ENCODE measurements at regions not wholly inside any gene's neighbourhood (a gene's known extent, or its start where the extent isn't known, plus 50 kb on each side); places are given as distances from the start of the nearest gene placed in this dataset.

GRCh38 chr11:113634940-113635575 is 71.0 kb downstream of the TMPRSS5 start:
- DNase-seq: no peak

- no peak for DNase-seq
These were observed 73.1 kb downstream of the TMPRSS5 start for GRCh38 chr11:113632981-113633380.

GRCh38 chr11:113629562-113629961 is 76.5 kb downstream of the TMPRSS5 start:
- no peak for DNase-seq

- no peak for DNase-seq
These were observed 77.2 kb downstream of the TMPRSS5 start for GRCh38 chr11:113628912-113629311.

- no peak for DNase-seq
These were observed 78.2 kb downstream of the TMPRSS5 start for GRCh38 chr11:113627946-113628345.

GRCh38 chr11:113627297-113627696 is 78.8 kb downstream of the TMPRSS5 start:
- no peak for DNase-seq

- DNase-seq: no peak
These were observed 79.4 kb downstream of the TMPRSS5 start for GRCh38 chr11:113626736-113627135.

GRCh38 chr11:113623114-113623513 is 83.0 kb downstream of the TMPRSS5 start:
- no peak for DNase-seq

- no peak for DNase-seq
These were observed 87.7 kb downstream of the TMPRSS5 start for GRCh38 chr11:113618360-113618759.

- DNase-seq: no peak
These were observed 90.3 kb downstream of the TMPRSS5 start for GRCh38 chr11:113615773-113616172.

- no peak for DNase-seq
These were observed 91.0 kb downstream of the TMPRSS5 start for GRCh38 chr11:113615098-113615497.

GRCh38 chr11:113614097-113614496 is 92.0 kb downstream of the TMPRSS5 start:
- no peak for DNase-seq

GRCh38 chr11:113613619-113614018 is 92.5 kb downstream of the TMPRSS5 start:
- no peak for DNase-seq

- no peak for DNase-seq
These were observed 101.9 kb downstream of the TMPRSS5 start for GRCh38 chr11:113604186-113604585.

GRCh38 chr11:113603277-113604059 is 102.6 kb downstream of the TMPRSS5 start:
- DNase-seq: no peak

- DNase-seq: no peak
These were observed 103.6 kb downstream of the TMPRSS5 start for GRCh38 chr11:113602483-113602882.

- no peak for DNase-seq
These were observed 109.5 kb downstream of the TMPRSS5 start for GRCh38 chr11:113596658-113597057.

GRCh38 chr11:113595810-113596594 is 110.1 kb downstream of the TMPRSS5 start:
- no peak for DNase-seq

GRCh38 chr11:113593698-113594308 is 112.3 kb downstream of the TMPRSS5 start:
- peak; percentile 11 to 23 for DNase-seq

- no peak for DNase-seq
These were observed 115.0 kb downstream of the TMPRSS5 start for GRCh38 chr11:113591117-113591516.

GRCh38 chr11:113587308-113587739 is 112.1 kb upstream of the DRD2 start:
- DNase-seq: peak; percentile 19 to 24

GRCh38 chr11:113584371-113584770 is 109.2 kb upstream of the DRD2 start:
- DNase-seq: no peak

GRCh38 chr11:113581713-113582112 is 106.5 kb upstream of the DRD2 start:
- DNase-seq: no peak
